Naive thymus-derived CD4-positive, alpha-beta T cell (primary cell): ENCODE measurements at regions not wholly inside any gene's neighbourhood (a gene's known extent, or its start where the extent isn't known, plus 50 kb on each side); places are given as distances from the start of the nearest gene placed in this dataset.

Experiments used
- ATAC-seq: fragments of 150-1000 bp; cut with Tn5 transposase; 2 replicates; pipeline ENCODE4 v1.10.0; 2021; ENCODE audit warnings: mild to moderate bottlenecking, moderate library complexity
- CTCF ChIA-PET: fragments of 350-600 bp; sonication (Branson Sonifier 250); formaldehyde crosslinking; loops from one replicate; lab custom pipeline; 2021; ENCODE audit warnings: antibody characterized with exemption; lab: Charles Lee
- POLR2A ChIA-PET: fragments of 350-600 bp; sonication (Branson Sonifier 250); formaldehyde crosslinking; loops from one replicate; lab custom pipeline; 2021; ENCODE audit warnings: antibody characterized with exemption, inconsistent platforms; lab: Charles Lee
- DNase-seq, 9 donors: peaks; one replicate each; pipeline versions ENCODE4 v3.0.0 to v3.0.0-alpha.2; 2020 to 2022; ENCODE audit warnings: mixed read lengths in 1 of 9
- H3K27ac ChIP-seq: one replicate; pipeline ENCODE4 v1.7.0; 2013; ENCODE audit warnings: mild to moderate bottlenecking, low read depth, low read length, moderate library complexity
- H3K27me3 ChIP-seq, 2 donors: one replicate each; pipeline ENCODE4 v1.7.0; 2013; ENCODE audit warnings: low read length in 2 of 2, mild to moderate bottlenecking in 2 of 2, moderate library complexity in 2 of 2; ENCODE audit not compliant: control insufficient read depth in 2 of 2, insufficient read depth in 2 of 2
- H3K36me3 ChIP-seq, 3 experiments: 1 replicate in 2 of 3; 2 replicates in 1 of 3; pipeline ENCODE4 v1.7.0; 2013; ENCODE audit warnings: low read length in 3 of 3, mild to moderate bottlenecking in 3 of 3, moderate library complexity in 1 of 3; ENCODE audit not compliant: insufficient read depth in 3 of 3, control insufficient read depth in 2 of 3
- H3K4me1 ChIP-seq, 2 donors: one replicate each; pipeline ENCODE4 v1.7.0; 2013; ENCODE audit warnings: low read length in 2 of 2, mild to moderate bottlenecking in 2 of 2, moderate library complexity in 1 of 2; ENCODE audit not compliant: control insufficient read depth in 2 of 2, insufficient read depth in 2 of 2
- H3K4me3 ChIP-seq: 2 replicates; pipeline ENCODE4 v1.7.0; 2013; ENCODE audit warnings: mild to moderate bottlenecking, low read length
- H3K9me3 ChIP-seq, 3 experiments: 1 replicate in 2 of 3; 2 replicates in 1 of 3; pipeline ENCODE4 v1.7.0; 2013; ENCODE audit warnings: low read length in 3 of 3; ENCODE audit not compliant: control insufficient read depth in 2 of 3
- H3K27ac Mint-ChIP-seq, 9 donors: one replicate each; pipeline ENCODE4 v1.8.0; 2020 to 2022; ENCODE audit warnings: mixed read lengths in 9 of 9, mild to moderate bottlenecking in 8 of 9, moderate library complexity in 5 of 9, inconsistent platforms in 2 of 9
- H3K27me3 Mint-ChIP-seq, 5 donors: one replicate each; pipeline ENCODE4 v1.8.0; 2021 to 2022; ENCODE audit warnings: mixed read lengths in 5 of 5, mild to moderate bottlenecking in 1 of 5
- H3K36me3 Mint-ChIP-seq, 5 donors: one replicate each; pipeline ENCODE4 v1.8.0; 2020 to 2022; ENCODE audit warnings: mixed read lengths in 5 of 5, mild to moderate bottlenecking in 3 of 5, inconsistent platforms in 1 of 5
- H3K4me1 Mint-ChIP-seq, 7 donors: one replicate each; pipeline ENCODE4 v1.8.0; 2020 to 2022; ENCODE audit warnings: mixed read lengths in 7 of 7, mild to moderate bottlenecking in 3 of 7, inconsistent platforms in 1 of 7
- H3K4me3 Mint-ChIP-seq, 10 donors: one replicate each; pipeline ENCODE4 v1.8.0; 2020 to 2022; ENCODE audit warnings: mild to moderate bottlenecking in 10 of 10, mixed read lengths in 10 of 10, moderate library complexity in 6 of 10, inconsistent platforms in 2 of 10
- H3K9me3 Mint-ChIP-seq, 11 donors: one replicate each; pipeline ENCODE4 v1.8.0; 2020 to 2022; ENCODE audit warnings: mixed read lengths in 11 of 11, mild to moderate bottlenecking in 4 of 11, inconsistent platforms in 1 of 11, moderate library complexity in 1 of 11
- intact Hi-C, 2 donors: fragments of 100-400 bp; cut with micrococcal nuclease; formaldehyde crosslinking; loops; one replicate each; pipeline ENCODE4 v1.15.1; 2023

- H3K36me3 Mint-ChIP-seq: no peaks in the 10 kb centered on the region
- H3K9me3 Mint-ChIP-seq: peaks cover 0 to 10% (median 2%) of the 10 kb centered on the region in 11 donors
- no peaks in the 10 kb centered on the region for H3K27me3 ChIP-seq
- H3K9me3 ChIP-seq: no peaks in the 10 kb centered on the region
- no peak overlapping the region for H3K4me3 ChIP-seq
- ChIA-PET POLR2A (no interaction called here), CTCF (no interaction called here)
- intact Hi-C loops: no loop called here
- H3K27me3 Mint-ChIP-seq: peaks cover 0 to 9% (median 0%) of the 10 kb centered on the region in 5 donors
- no peak overlapping the region for H3K27ac Mint-ChIP-seq
- no peak overlapping the region for H3K4me3 Mint-ChIP-seq
- DNase-seq (no peak), ATAC-seq (no peak)
- H3K4me1 Mint-ChIP-seq: no peaks in the 10 kb centered on the region
- H3K4me1 ChIP-seq: no peaks in the 10 kb centered on the region
- H3K36me3 ChIP-seq: no peaks in the 10 kb centered on the region
- H3K27ac ChIP-seq: no peak overlapping the region
Observed at GRCh38 chr7:19623676-19624075, 85.2 kb downstream of the POLR1F start.

- ChIA-PET POLR2A (no interaction called here), CTCF (no interaction called here)
- Mint-ChIP-seq H3K27ac (no peak overlapping the region), H3K9me3 (peaks cover 0 to 10% (median 2%) of the 10 kb centered on the region in 11 donors), H3K4me1 (peaks cover 0 to 1% (median 0%) of the 10 kb centered on the region in 7 donors), H3K36me3 (no peaks in the 10 kb centered on the region), H3K27me3 (peaks cover 0 to 9% (median 0%) of the 10 kb centered on the region in 5 donors), H3K4me3 (no peak overlapping the region)
- intact Hi-C loops: no loop called here
- Histone ChIP-seq H3K27ac (no peak overlapping the region), H3K9me3 (no peaks in the 10 kb centered on the region), H3K36me3 (no peaks in the 10 kb centered on the region), H3K4me3 (no peak overlapping the region), H3K4me1 (no peaks in the 10 kb centered on the region), H3K27me3 (no peaks in the 10 kb centered on the region)
- ATAC-seq (no peak), DNase-seq (no peak)
Observed at GRCh38 chr7:19621740-19622139, 87.1 kb downstream of the POLR1F start.

GRCh38 chr7:19620470-19620869 lies 88.4 kb downstream of the POLR1F start:
- DNase-seq (no peak), ATAC-seq (no peak)
- Histone ChIP-seq H3K9me3 (no peaks in the 10 kb centered on the region), H3K27ac (no peak overlapping the region), H3K27me3 (no peaks in the 10 kb centered on the region), H3K4me1 (no peaks in the 10 kb centered on the region), H3K36me3 (no peaks in the 10 kb centered on the region), H3K4me3 (no peak overlapping the region)
- intact Hi-C loops: no loop called here
- Mint-ChIP-seq H3K4me3 (no peak overlapping the region), H3K4me1 (peaks cover 0 to 1% (median 0%) of the 10 kb centered on the region in 7 donors), H3K36me3 (no peaks in the 10 kb centered on the region), H3K27me3 (peaks cover 0 to 9% (median 0%) of the 10 kb centered on the region in 5 donors), H3K27ac (no peak overlapping the region), H3K9me3 (peaks cover 0 to 10% (median 2%) of the 10 kb centered on the region in 11 donors)
- POLR2A ChIA-PET: no interaction called here
- CTCF ChIA-PET: interaction anchor here (0.6 kb wide), 1 partner anchor 28 kb away, joined by 5 read pairs; no protein-coding TSS in a partner anchor

GRCh38 chr7:19619122-19619521 lies 89.7 kb downstream of the POLR1F start:
- DNase-seq: no peak
- H3K4me3 Mint-ChIP-seq: no peak overlapping the region
- H3K27ac ChIP-seq: no peak overlapping the region
- peaks cover 0 to 10% (median 0%) of the 10 kb centered on the region in 11 donors for H3K9me3 Mint-ChIP-seq
- peaks cover 0 to 1% (median 0%) of the 10 kb centered on the region in 7 donors for H3K4me1 Mint-ChIP-seq
- no peaks in the 10 kb centered on the region for H3K9me3 ChIP-seq
- H3K4me3 ChIP-seq: no peak overlapping the region
- no peaks in the 10 kb centered on the region for H3K27me3 ChIP-seq
- H3K27me3 Mint-ChIP-seq: peaks cover 0 to 9% (median 0%) of the 10 kb centered on the region in 5 donors
- no peaks in the 10 kb centered on the region for H3K4me1 ChIP-seq
- no peak overlapping the region for H3K27ac Mint-ChIP-seq
- POLR2A ChIA-PET: no interaction called here
- intact Hi-C loops: no loop called here
- H3K36me3 Mint-ChIP-seq: no peaks in the 10 kb centered on the region
- no peak for ATAC-seq
- CTCF ChIA-PET: interaction anchor here (0.7 kb wide), 1 partner anchor 1058 kb away, joined by 4 read pairs; no protein-coding TSS in a partner anchor
- H3K36me3 ChIP-seq: no peaks in the 10 kb centered on the region

GRCh38 chr7:19617901-19618300 lies 90.9 kb downstream of the POLR1F start:
- DNase-seq: no peak
- H3K4me3 Mint-ChIP-seq: no peak overlapping the region
- no peak overlapping the region for H3K27ac ChIP-seq
- no peak overlapping the region for H3K4me3 ChIP-seq
- no peak overlapping the region for H3K27ac Mint-ChIP-seq
- H3K4me1 ChIP-seq: no peaks in the 10 kb centered on the region
- peaks cover 0 to 1% (median 0%) of the 10 kb centered on the region in 7 donors for H3K4me1 Mint-ChIP-seq
- intact Hi-C loops: no loop called here
- POLR2A ChIA-PET: no interaction called here
- peaks cover 0 to 6% (median 0%) of the 10 kb centered on the region in 11 donors for H3K9me3 Mint-ChIP-seq
- peaks cover 0 to under 1% (median 0%) of the 10 kb centered on the region in 5 donors for H3K27me3 Mint-ChIP-seq
- no peaks in the 10 kb centered on the region for H3K36me3 Mint-ChIP-seq
- no peaks in the 10 kb centered on the region for H3K27me3 ChIP-seq
- H3K9me3 ChIP-seq: no peaks in the 10 kb centered on the region
- CTCF ChIA-PET: no interaction called here
- no peak for ATAC-seq
- H3K36me3 ChIP-seq: no peaks in the 10 kb centered on the region

GRCh38 chr7:19610194-19610943 lies 98.5 kb downstream of the POLR1F start:
- DNase-seq (no peak), ATAC-seq (no peak)
- Histone ChIP-seq H3K4me3 (no peak overlapping the region), H3K27ac (no peak overlapping the region), H3K36me3 (no peaks in the 10 kb centered on the region), H3K4me1 (no peaks in the 10 kb centered on the region), H3K27me3 (no peaks in the 10 kb centered on the region), H3K9me3 (no peaks in the 10 kb centered on the region)
- ChIA-PET POLR2A (no interaction called here), CTCF (no interaction called here)
- no peaks in the 10 kb centered on the region for H3K27me3 Mint-ChIP-seq
- no peaks in the 10 kb centered on the region for H3K4me1 Mint-ChIP-seq
- H3K27ac Mint-ChIP-seq: no peak overlapping the region
- intact Hi-C loops: no loop called here
- H3K9me3 Mint-ChIP-seq: peaks cover 0 to 10% (median 3%) of the 10 kb centered on the region in 11 donors
- H3K36me3 Mint-ChIP-seq: no peaks in the 10 kb centered on the region
- no peak overlapping the region for H3K4me3 Mint-ChIP-seq

- Mint-ChIP-seq H3K4me1 (no peaks in the 10 kb centered on the region), H3K9me3 (peaks cover 0 to 29% (median 4%) of the 10 kb centered on the region in 11 donors), H3K27ac (no peak overlapping the region), H3K27me3 (no peaks in the 10 kb centered on the region), H3K4me3 (no peak overlapping the region), H3K36me3 (no peaks in the 10 kb centered on the region)
- H3K27me3 ChIP-seq: no peaks in the 10 kb centered on the region
- DNase-seq (no peak), ATAC-seq (no peak)
- POLR2A ChIA-PET: no interaction called here
- no peaks in the 10 kb centered on the region for H3K9me3 ChIP-seq
- no peak overlapping the region for H3K27ac ChIP-seq
- H3K36me3 ChIP-seq: no peaks in the 10 kb centered on the region
- no peak overlapping the region for H3K4me3 ChIP-seq
- CTCF ChIA-PET: no interaction called here
- no peaks in the 10 kb centered on the region for H3K4me1 ChIP-seq
- intact Hi-C loops: no loop called here
Observed at GRCh38 chr7:19589446-19589845, 119.4 kb downstream of the POLR1F start.
